CD4-positive, alpha-beta memory T cell (primary cell): ENCODE measurements at regions not wholly inside any gene's neighbourhood (a gene's known extent, or its start where the extent isn't known, plus 50 kb on each side); places are given as distances from the start of the nearest gene placed in this dataset.

Source experiments
- CTCF ChIA-PET: fragments of 350-600 bp; sonication (Branson Sonifier 250); formaldehyde crosslinking; loops from one replicate; lab custom pipeline; 2021; ENCODE audit warnings: inconsistent platforms; ENCODE audit not compliant: partially characterized antibody; lab: Charles Lee
- POLR2A ChIA-PET: fragments of 350-600 bp; sonication (Branson Sonifier 250); formaldehyde crosslinking; loops from one replicate; lab custom pipeline; 2021; ENCODE audit not compliant: partially characterized antibody; lab: Charles Lee
- DNase-seq, 5 donors: peaks; one replicate each; pipeline versions ENCODE4 v3.0.0 to v3.0.0-alpha.2; 2020 to 2022; ENCODE audit warnings: mixed read lengths in 1 of 5
- H3K27ac ChIP-seq: one replicate; pipeline ENCODE4 v1.7.0; 2013; ENCODE audit warnings: low read depth, low read length
- H3K27me3 ChIP-seq: 2 replicates; pipeline ENCODE4 v1.7.0; 2013; ENCODE audit warnings: mild to moderate bottlenecking, low read length, moderate library complexity; ENCODE audit not compliant: insufficient read depth
- H3K36me3 ChIP-seq: 2 replicates; pipeline ENCODE4 v1.7.0; 2013; ENCODE audit warnings: mild to moderate bottlenecking, low read length, moderate library complexity; ENCODE audit not compliant: insufficient read depth
- H3K4me1 ChIP-seq: 2 replicates; pipeline ENCODE4 v1.7.0; 2013; ENCODE audit warnings: mild to moderate bottlenecking, low read length, moderate library complexity; ENCODE audit not compliant: insufficient read depth
- H3K4me3 ChIP-seq, 2 donors: one replicate each; pipeline ENCODE4 v1.7.0; 2013; ENCODE audit warnings: low read length in 2 of 2, mild to moderate bottlenecking in 1 of 2
- H3K9me3 ChIP-seq, 2 donors: one replicate each; pipeline ENCODE4 v1.7.0; 2013; ENCODE audit warnings: low read length in 2 of 2, control low read depth in 1 of 2; ENCODE audit not compliant: control insufficient read depth in 1 of 2
- H3K27ac Mint-ChIP-seq, 7 donors: one replicate each; pipeline ENCODE4 v1.8.0; 2020 to 2021; ENCODE audit warnings: mixed read lengths in 7 of 7, mild to moderate bottlenecking in 6 of 7, inconsistent platforms in 3 of 7, moderate library complexity in 3 of 7
- H3K27me3 Mint-ChIP-seq, 2 donors: one replicate each; pipeline ENCODE4 v1.8.0; 2020 to 2021; ENCODE audit warnings: mixed read lengths in 2 of 2
- H3K36me3 Mint-ChIP-seq, 2 donors: one replicate each; pipeline ENCODE4 v1.8.0; 2020 to 2021; ENCODE audit warnings: mixed read lengths in 2 of 2, inconsistent platforms in 1 of 2, mild to moderate bottlenecking in 1 of 2
- H3K4me1 Mint-ChIP-seq, 4 donors: one replicate each; pipeline ENCODE4 v1.8.0; 2020 to 2021; ENCODE audit warnings: mixed read lengths in 4 of 4, mild to moderate bottlenecking in 1 of 4
- H3K4me3 Mint-ChIP-seq, 8 donors: one replicate each; pipeline ENCODE4 v1.8.0; 2020 to 2021; ENCODE audit warnings: mixed read lengths in 8 of 8, mild to moderate bottlenecking in 7 of 8, moderate library complexity in 6 of 8, inconsistent platforms in 3 of 8
- H3K9me3 Mint-ChIP-seq, 8 donors: one replicate each; pipeline ENCODE4 v1.8.0; 2020 to 2021; ENCODE audit warnings: mixed read lengths in 8 of 8, mild to moderate bottlenecking in 5 of 8, inconsistent platforms in 3 of 8, moderate library complexity in 1 of 8
- intact Hi-C: fragments of 100-400 bp; cut with micrococcal nuclease; formaldehyde crosslinking; loops from one replicate; pipeline ENCODE4 v1.15.1; 2023

- H3K4me3 Mint-ChIP-seq, result no peak overlapping the region
- H3K4me1 ChIP-seq, result no peaks in the 10 kb centered on the region
- H3K36me3 Mint-ChIP-seq, result no peaks in the 10 kb centered on the region
- no peak overlapping the region for H3K27ac Mint-ChIP-seq
- POLR2A ChIA-PET, result no interaction called here
- H3K4me1 Mint-ChIP-seq, result no peaks in the 10 kb centered on the region
- peaks cover 0 to 31% (median 18%) of the 10 kb centered on the region in 8 donors for H3K9me3 Mint-ChIP-seq
- H3K9me3 ChIP-seq, result no peaks in the 10 kb centered on the region
- H3K27me3 Mint-ChIP-seq, result no peaks in the 10 kb centered on the region
- CTCF ChIA-PET, result no interaction called here
- H3K27me3 ChIP-seq, result no peaks in the 10 kb centered on the region
- H3K4me3 ChIP-seq, result no peak overlapping the region
- no peak for DNase-seq
- no peaks in the 10 kb centered on the region for H3K36me3 ChIP-seq
- intact Hi-C loops, result no loop called here
- no peak overlapping the region for H3K27ac ChIP-seq
These were observed 663.3 kb downstream of the ELAVL2 start for GRCh38 chr9:23162789-23163188.

GRCh38 chr9:23171479-23171878, 654.6 kb downstream of the ELAVL2 start:
- Histone ChIP-seq H3K36me3 (no peaks in the 10 kb centered on the region), H3K4me1 (no peaks in the 10 kb centered on the region), H3K9me3 (no peaks in the 10 kb centered on the region), H3K4me3 (no peak overlapping the region), H3K27ac (no peak overlapping the region), H3K27me3 (no peaks in the 10 kb centered on the region)
- H3K9me3 Mint-ChIP-seq, result peaks cover 0 to 23% (median 8%) of the 10 kb centered on the region in 8 donors
- ChIA-PET CTCF (no interaction called here), POLR2A (no interaction called here)
- no peak overlapping the region for H3K27ac Mint-ChIP-seq
- no peak overlapping the region for H3K4me3 Mint-ChIP-seq
- H3K27me3 Mint-ChIP-seq, result no peaks in the 10 kb centered on the region
- intact Hi-C loops, result no loop called here
- no peaks in the 10 kb centered on the region for H3K36me3 Mint-ChIP-seq
- H3K4me1 Mint-ChIP-seq, result peaks cover 0 to 1% (median 0%) of the 10 kb centered on the region in 4 donors
- no peak for DNase-seq

- Histone ChIP-seq H3K36me3 (no peaks in the 10 kb centered on the region), H3K27ac (no peak overlapping the region), H3K4me3 (no peak overlapping the region), H3K27me3 (no peaks in the 10 kb centered on the region), H3K4me1 (no peaks in the 10 kb centered on the region), H3K9me3 (no peaks in the 10 kb centered on the region)
- POLR2A ChIA-PET, result no interaction called here
- CTCF ChIA-PET, result no interaction called here
- Mint-ChIP-seq H3K4me1 (peaks cover 0 to 1% (median 0%) of the 10 kb centered on the region in 4 donors), H3K36me3 (no peaks in the 10 kb centered on the region), H3K27ac (no peak overlapping the region), H3K9me3 (peaks cover 0 to 18% (median 8%) of the 10 kb centered on the region in 8 donors), H3K27me3 (no peaks in the 10 kb centered on the region), H3K4me3 (no peak overlapping the region)
- intact Hi-C loops, result no loop called here
- no peak for DNase-seq
These were observed 653.8 kb downstream of the ELAVL2 start for GRCh38 chr9:23172206-23172605.

- intact Hi-C loops, result no loop called here
- no peak overlapping the region for H3K4me3 Mint-ChIP-seq
- POLR2A ChIA-PET, result no interaction called here
These were observed 652.9 kb downstream of the ELAVL2 start for GRCh38 chr9:23172979-23173637.

GRCh38 chr9:23194281-23194680, 631.8 kb downstream of the ELAVL2 start:
- CTCF ChIA-PET, result no interaction called here
- Mint-ChIP-seq H3K27ac (no peak overlapping the region), H3K36me3 (no peaks in the 10 kb centered on the region)

More at GRCh38 chr9:23172979-23173637, 652.9 kb downstream of the ELAVL2 start:
- no peaks in the 10 kb centered on the region for H3K4me1 ChIP-seq
- H3K4me1 Mint-ChIP-seq, result peaks cover 0 to 1% (median 0%) of the 10 kb centered on the region in 4 donors
- no peaks in the 10 kb centered on the region for H3K27me3 ChIP-seq
- H3K9me3 ChIP-seq, result no peaks in the 10 kb centered on the region
- no peak overlapping the region for H3K4me3 ChIP-seq
- peaks cover 0 to 16% (median 8%) of the 10 kb centered on the region in 8 donors for H3K9me3 Mint-ChIP-seq
- CTCF ChIA-PET, result no interaction called here
- no peak overlapping the region for H3K27ac Mint-ChIP-seq
- no peak for DNase-seq
- H3K27ac ChIP-seq, result no peak overlapping the region
- no peaks in the 10 kb centered on the region for H3K36me3 ChIP-seq
- no peaks in the 10 kb centered on the region for H3K36me3 Mint-ChIP-seq
- no peaks in the 10 kb centered on the region for H3K27me3 Mint-ChIP-seq

GRCh38 chr9:23215688-23216087, 610.4 kb downstream of the ELAVL2 start:
- intact Hi-C loops, result no loop called here
- Histone ChIP-seq H3K27ac (no peak overlapping the region), H3K4me3 (no peak overlapping the region), H3K4me1 (no peaks in the 10 kb centered on the region), H3K36me3 (no peaks in the 10 kb centered on the region), H3K27me3 (no peaks in the 10 kb centered on the region), H3K9me3 (no peaks in the 10 kb centered on the region)
- CTCF ChIA-PET, result no interaction called here
- no peak for DNase-seq
- Mint-ChIP-seq H3K4me3 (no peak overlapping the region), H3K36me3 (no peaks in the 10 kb centered on the region), H3K27ac (no peak overlapping the region), H3K4me1 (no peaks in the 10 kb centered on the region), H3K9me3 (peaks cover 0 to 6% (median 3%) of the 10 kb centered on the region in 8 donors), H3K27me3 (no peaks in the 10 kb centered on the region)
- POLR2A ChIA-PET, result no interaction called here

More at GRCh38 chr9:23194281-23194680, 631.8 kb downstream of the ELAVL2 start:
- Mint-ChIP-seq H3K4me1 (no peaks in the 10 kb centered on the region), H3K4me3 (no peak overlapping the region), H3K27me3 (no peaks in the 10 kb centered on the region), H3K9me3 (peaks cover 2 to 13% (median 5%) of the 10 kb centered on the region in 8 donors)
- no peak overlapping the region for H3K27ac ChIP-seq
- intact Hi-C loops, result no loop called here
- H3K36me3 ChIP-seq, result no peaks in the 10 kb centered on the region
- no peak for DNase-seq
- no peaks in the 10 kb centered on the region for H3K4me1 ChIP-seq
- POLR2A ChIA-PET, result no interaction called here
- no peaks in the 10 kb centered on the region for H3K27me3 ChIP-seq
- no peaks in the 10 kb centered on the region for H3K9me3 ChIP-seq
- no peak overlapping the region for H3K4me3 ChIP-seq

- intact Hi-C loops, result no loop called here
- ChIA-PET POLR2A (no interaction called here), CTCF (no interaction called here)
- Mint-ChIP-seq H3K4me3 (no peak overlapping the region), H3K4me1 (no peaks in the 10 kb centered on the region), H3K27me3 (no peaks in the 10 kb centered on the region), H3K27ac (no peak overlapping the region), H3K9me3 (peaks cover 3 to 15% (median 9%) of the 10 kb centered on the region in 8 donors), H3K36me3 (no peaks in the 10 kb centered on the region)
- Histone ChIP-seq H3K4me3 (no peak overlapping the region), H3K27me3 (no peaks in the 10 kb centered on the region), H3K4me1 (no peaks in the 10 kb centered on the region), H3K9me3 (no peaks in the 10 kb centered on the region), H3K27ac (no peak overlapping the region), H3K36me3 (no peaks in the 10 kb centered on the region)
- DNase-seq, result no peak
These were observed 606.6 kb downstream of the ELAVL2 start for GRCh38 chr9:23219471-23219870.
